ENCODE measurements at regions not wholly inside any gene's neighbourhood (a gene's known extent, or its start where the extent isn't known, plus 50 kb on each side); places are given as distances from the start of the nearest gene placed in this dataset.

DNA sequence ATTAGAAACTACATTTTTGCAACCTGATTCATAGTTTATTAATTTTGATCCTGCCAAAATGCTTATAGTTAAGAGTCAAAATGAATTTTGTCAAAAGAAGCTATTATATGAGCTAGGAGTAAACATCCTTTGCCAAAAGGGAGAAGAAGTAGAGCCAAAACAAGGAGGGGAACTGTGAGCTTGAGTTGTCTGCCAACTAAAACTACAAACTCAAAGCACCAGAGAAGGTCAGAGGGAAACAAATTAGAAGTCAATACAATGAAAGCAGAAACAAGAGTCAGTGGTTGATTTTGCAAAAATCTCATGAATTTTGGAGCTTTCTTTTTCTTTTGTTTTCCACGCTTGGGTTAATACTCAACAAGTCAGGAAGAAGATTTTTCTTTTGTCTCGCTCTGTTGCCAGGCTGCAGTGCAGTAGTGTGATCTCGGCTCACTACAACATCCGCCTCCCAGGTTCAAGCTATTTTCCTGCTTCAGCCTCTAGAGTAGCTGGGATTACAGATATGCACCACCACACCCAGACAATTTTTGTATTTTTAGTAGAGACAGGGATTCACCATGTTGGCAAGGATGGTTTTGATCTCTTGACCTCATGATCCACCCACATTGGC is 508.5 kb downstream of the RIT2 start:
- TF ChIP-seq, protein P1, sequence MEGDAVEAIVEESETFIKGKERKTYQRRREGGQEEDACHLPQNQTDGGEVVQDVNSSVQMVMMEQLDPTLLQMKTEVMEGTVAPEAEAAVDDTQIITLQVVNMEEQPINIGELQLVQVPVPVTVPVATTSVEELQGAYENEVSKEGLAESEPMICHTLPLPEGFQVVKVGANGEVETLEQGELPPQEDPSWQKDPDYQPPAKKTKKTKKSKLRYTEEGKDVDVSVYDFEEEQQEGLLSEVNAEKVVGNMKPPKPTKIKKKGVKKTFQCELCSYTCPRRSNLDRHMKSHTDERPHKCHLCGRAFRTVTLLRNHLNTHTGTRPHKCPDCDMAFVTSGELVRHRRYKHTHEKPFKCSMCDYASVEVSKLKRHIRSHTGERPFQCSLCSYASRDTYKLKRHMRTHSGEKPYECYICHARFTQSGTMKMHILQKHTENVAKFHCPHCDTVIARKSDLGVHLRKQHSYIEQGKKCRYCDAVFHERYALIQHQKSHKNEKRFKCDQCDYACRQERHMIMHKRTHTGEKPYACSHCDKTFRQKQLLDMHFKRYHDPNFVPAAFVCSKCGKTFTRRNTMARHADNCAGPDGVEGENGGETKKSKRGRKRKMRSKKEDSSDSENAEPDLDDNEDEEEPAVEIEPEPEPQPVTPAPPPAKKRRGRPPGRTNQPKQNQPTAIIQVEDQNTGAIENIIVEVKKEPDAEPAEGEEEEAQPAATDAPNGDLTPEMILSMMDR (IDR thresholded peaks at IDR 0.05), result no peak
- TF ChIP-seq POLR2A (IDR thresholded peaks at IDR 0.05), result no peak

Data from heart left ventricle (tissue), 13 donors.